HG03196 (cell line): ENCODE measurements at regions not wholly inside any gene's neighbourhood (a gene's known extent, or its start where the extent isn't known, plus 50 kb on each side); places are given as distances from the start of the nearest gene placed in this dataset.
"Not testable (repeated sequence)": the region's sequence is repeated elsewhere in the genome, so short reads cannot be mapped to it uniquely, and the experiment has no call there.

Source experiments
- ATAC-seq: cut with Tn5 transposase; IDR thresholded peaks from one replicate; pipeline ENCODE4 v1.9.1; 2021; ENCODE audit not compliant: unreplicated experiment

GRCh38 chr10:37067576-37067975 lies 57.8 kb upstream of the ANKRD30A start:
- no peak for ATAC-seq

GRCh38 chr10:37062296-37062695 lies 63.1 kb upstream of the ANKRD30A start:
- not testable (repeated sequence) for ATAC-seq

GRCh38 chr10:37057261-37057660 lies 68.1 kb upstream of the ANKRD30A start:
- ATAC-seq, result no peak

GRCh38 chr10:37053476-37053875 lies 71.9 kb upstream of the ANKRD30A start:
- no peak for ATAC-seq

GRCh38 chr10:37049982-37050381 lies 75.4 kb upstream of the ANKRD30A start:
- not testable (repeated sequence) for ATAC-seq

GRCh38 chr10:37044319-37044718 lies 81.1 kb upstream of the ANKRD30A start:
- not testable (repeated sequence) for ATAC-seq

- ATAC-seq, result no peak
These were observed 89.5 kb upstream of the ANKRD30A start for GRCh38 chr10:37035853-37036252.

- no peak for ATAC-seq
These were observed 109.9 kb upstream of the ANKRD30A start for GRCh38 chr10:37015498-37015897.

GRCh38 chr10:37010741-37011140 lies 114.7 kb upstream of the ANKRD30A start:
- no peak for ATAC-seq

GRCh38 chr10:37008276-37008675 lies 117.1 kb upstream of the ANKRD30A start:
- not testable (repeated sequence) for ATAC-seq

GRCh38 chr10:37003126-37003525 lies 122.3 kb upstream of the ANKRD30A start:
- ATAC-seq, result no peak

- ATAC-seq, result not testable (repeated sequence)
These were observed 129.6 kb upstream of the ANKRD30A start for GRCh38 chr10:36995806-36996205.

GRCh38 chr10:36994886-36995285 lies 130.5 kb upstream of the ANKRD30A start:
- ATAC-seq, result no peak

- ATAC-seq, result no peak
These were observed 136.2 kb upstream of the ANKRD30A start for GRCh38 chr10:36989233-36989632.

- no peak for ATAC-seq
These were observed 178.8 kb upstream of the ANKRD30A start for GRCh38 chr10:36946598-36946997.

GRCh38 chr10:36943544-36943943 lies 181.9 kb upstream of the ANKRD30A start:
- ATAC-seq, result no peak

GRCh38 chr10:36942616-36943015 lies 182.8 kb upstream of the ANKRD30A start:
- ATAC-seq, result no peak

GRCh38 chr10:36903040-36903439 lies 222.4 kb upstream of the ANKRD30A start:
- ATAC-seq, result no peak

- no peak for ATAC-seq
These were observed 225.7 kb upstream of the ANKRD30A start for GRCh38 chr10:36899652-36900051.

- peak; percentile 63 for ATAC-seq
These were observed 236.3 kb upstream of the ANKRD30A start for GRCh38 chr10:36888925-36889573.

GRCh38 chr10:36886303-36886891 lies 239.0 kb upstream of the ANKRD30A start:
- no peak for ATAC-seq

- ATAC-seq, result no peak
These were observed 239.7 kb upstream of the ANKRD30A start for GRCh38 chr10:36885746-36886145.

GRCh38 chr10:36882781-36883180 lies 242.6 kb upstream of the ANKRD30A start:
- no peak for ATAC-seq
